NCI-H82 (cell line): ENCODE measurements at regions not wholly inside any gene's neighbourhood (a gene's known extent, or its start where the extent isn't known, plus 50 kb on each side); places are given as distances from the start of the nearest gene placed in this dataset.
"Not testable (repeated sequence)": the region's sequence is repeated elsewhere in the genome, so short reads cannot be mapped to it uniquely, and the experiment has no call there.

ENCODE experiments used
- DNase-seq: peaks from one replicate; lab custom pipeline; 2025; lab: John Stamatoyannopoulos, UW

- no peak for DNase-seq
Measured at GRCh38 chr10:35933940-35934641, 292.0 kb upstream of the FZD8 start.

DNA sequence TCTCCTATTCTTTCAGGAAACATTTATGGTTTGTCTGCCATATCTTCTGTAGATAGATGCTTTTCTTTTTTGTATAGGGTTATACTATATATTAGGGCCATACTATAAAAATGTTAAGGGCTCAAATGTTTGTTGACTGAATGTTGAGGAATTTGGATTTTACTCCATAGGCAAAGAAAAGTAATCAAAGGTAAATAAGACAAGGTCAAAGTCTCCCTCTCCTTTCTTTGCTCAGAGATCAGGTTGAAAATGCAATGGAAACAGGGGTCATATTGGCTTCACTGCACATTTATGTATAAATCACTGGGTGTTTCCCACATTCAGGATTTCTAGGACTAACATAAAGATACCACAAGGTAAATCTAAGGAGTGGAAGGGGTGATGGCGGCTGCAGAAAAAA is 291.4 kb upstream of the FZD8 start:
- no peak for DNase-seq

GRCh38 chr10:35929962-35930361 is 287.9 kb upstream of the FZD8 start:
- DNase-seq: not testable (repeated sequence)

- no peak for DNase-seq
Measured at GRCh38 chr10:35928748-35929147, 286.7 kb upstream of the FZD8 start.

DNA sequence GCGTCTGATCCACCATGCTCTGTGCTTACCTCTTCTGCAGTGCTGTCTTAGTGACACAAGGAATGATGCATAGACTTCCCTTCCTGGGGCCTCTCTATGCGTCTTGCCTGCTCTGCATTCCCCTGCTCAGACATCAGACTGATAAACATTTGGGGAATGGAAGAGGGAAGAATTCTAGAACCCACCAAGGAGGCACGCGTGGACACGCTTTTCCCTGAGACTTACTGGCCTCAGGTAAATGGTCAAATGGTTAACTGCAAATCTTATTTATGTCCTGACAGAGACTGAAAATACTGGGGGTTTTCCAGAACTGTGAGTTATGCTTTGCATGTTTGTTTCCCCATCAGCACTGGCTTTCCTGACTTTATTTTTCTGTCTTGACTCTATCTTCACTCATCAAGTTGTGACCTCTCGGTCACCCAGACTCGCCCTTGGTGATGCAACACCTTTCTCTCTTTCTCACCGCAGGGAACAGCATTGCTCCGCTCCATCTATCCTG is 285.9 kb upstream of the FZD8 start:
- no peak for DNase-seq

- DNase-seq: no peak
Measured at GRCh38 chr10:35927341-35927740, 285.2 kb upstream of the FZD8 start.

DNA sequence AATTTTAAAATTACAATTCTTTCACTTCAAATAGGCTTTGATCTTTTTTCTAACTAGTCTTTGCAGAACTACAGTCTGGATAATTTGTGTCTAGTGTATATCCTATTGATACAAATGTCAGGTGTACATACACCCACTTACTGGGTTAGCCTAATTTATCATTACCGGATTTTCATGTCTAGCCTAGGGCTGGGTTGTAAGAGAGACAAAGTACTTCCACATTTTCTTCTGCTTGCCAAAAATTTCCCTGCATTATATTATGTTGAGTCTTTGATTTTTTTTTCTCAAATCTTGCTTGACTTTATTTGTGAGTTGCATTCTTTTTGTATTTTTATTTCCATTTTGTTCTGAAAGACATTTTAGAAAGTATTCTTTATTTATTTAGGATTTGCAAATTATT is 284.8 kb upstream of the FZD8 start:
- no peak for DNase-seq

DNA sequence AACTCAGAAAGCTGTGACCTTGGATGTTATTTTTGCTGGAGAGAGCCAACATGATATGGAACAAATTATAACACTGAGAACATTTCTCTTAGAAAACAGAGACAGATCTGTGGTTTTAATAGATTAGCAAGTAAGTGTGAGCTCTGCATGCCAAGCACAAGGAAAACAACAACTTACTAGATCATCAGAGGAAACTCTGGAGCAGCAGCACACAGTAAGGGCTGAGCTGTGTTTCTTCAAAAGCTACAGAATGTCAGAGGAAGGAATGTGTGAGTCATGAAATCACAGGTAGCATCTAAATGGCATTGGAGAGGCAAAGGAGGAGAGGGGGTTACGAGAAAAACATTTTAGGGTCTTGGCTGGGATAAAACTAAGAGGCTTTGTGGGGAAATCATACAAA is 283.4 kb upstream of the FZD8 start:
- DNase-seq: no peak

DNA sequence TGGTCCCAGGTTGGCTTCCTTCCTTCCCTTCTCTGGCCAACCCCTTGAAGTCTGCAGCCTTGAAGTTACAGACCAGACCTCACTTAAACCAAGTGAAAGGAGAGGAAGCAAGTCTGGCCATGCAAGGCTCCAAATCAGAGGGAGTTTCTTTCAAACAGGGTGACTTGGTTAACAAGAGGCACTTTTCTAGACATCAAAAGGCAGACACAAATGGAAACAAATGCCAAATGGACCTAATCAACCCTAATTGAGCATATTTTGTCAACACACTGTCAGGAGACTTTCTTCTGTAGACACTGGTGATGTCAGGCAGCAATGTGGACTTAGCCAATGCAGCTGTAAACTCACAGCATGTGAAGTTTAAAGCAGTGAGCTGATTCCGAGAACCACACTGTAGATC is 282.7 kb upstream of the FZD8 start:
- DNase-seq: no peak

GRCh38 chr10:35922876-35923600 is 280.9 kb upstream of the FZD8 start:
- peak; percentile 25 for DNase-seq

- DNase-seq: no peak
Measured at GRCh38 chr10:35921866-35922350, 279.8 kb upstream of the FZD8 start.

GRCh38 chr10:35916791-35917190 is 274.7 kb upstream of the FZD8 start:
- no peak for DNase-seq

GRCh38 chr10:35913628-35914027 is 271.5 kb upstream of the FZD8 start:
- no peak for DNase-seq

- DNase-seq: no peak
Measured at GRCh38 chr10:35912615-35913569, 270.8 kb upstream of the FZD8 start.

- no peak for DNase-seq
Measured at GRCh38 chr10:35911954-35912353, 269.9 kb upstream of the FZD8 start.

- DNase-seq: no peak
Measured at GRCh38 chr10:35911233-35911632, 269.1 kb upstream of the FZD8 start.

DNA sequence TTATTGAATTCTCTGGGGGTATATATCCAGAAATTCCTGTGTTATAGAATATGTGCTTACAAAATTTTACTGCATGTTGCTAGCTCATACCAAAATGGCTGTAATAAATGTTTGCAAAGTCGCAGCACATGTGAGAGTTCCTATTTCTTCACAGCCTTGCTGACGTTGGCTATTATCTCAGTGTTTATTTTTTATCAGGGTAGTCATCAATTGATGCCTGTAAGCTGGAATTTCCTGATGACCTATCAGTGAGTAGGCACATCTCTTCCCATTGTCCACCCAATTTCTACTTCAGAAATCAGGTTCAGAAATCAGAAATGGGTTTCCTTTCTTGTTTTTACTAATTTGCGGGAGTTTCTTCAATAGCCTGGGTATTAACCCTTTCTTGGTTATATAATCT is 268.1 kb upstream of the FZD8 start:
- DNase-seq: no peak

- DNase-seq: no peak
Measured at GRCh38 chr10:35909121-35909720, 267.1 kb upstream of the FZD8 start.

DNA sequence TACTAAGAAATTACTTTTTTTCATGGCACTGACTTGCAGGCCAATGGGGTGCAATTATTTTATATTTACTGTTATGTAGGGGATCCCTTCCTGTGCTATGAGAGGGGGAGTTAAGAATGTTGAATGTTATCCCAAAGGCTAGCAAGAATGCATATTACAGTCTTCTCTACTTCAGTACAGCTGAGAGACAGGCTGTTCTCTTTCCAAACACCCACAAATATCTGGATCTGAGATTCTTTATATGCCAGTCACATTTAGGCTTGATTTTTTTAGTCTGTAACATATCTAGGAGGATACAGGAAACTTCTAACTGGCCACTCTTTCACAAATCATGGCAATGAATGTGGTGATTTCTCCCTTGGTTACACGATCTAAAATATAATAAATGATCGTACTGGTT is 266.4 kb upstream of the FZD8 start:
- no peak for DNase-seq

DNA sequence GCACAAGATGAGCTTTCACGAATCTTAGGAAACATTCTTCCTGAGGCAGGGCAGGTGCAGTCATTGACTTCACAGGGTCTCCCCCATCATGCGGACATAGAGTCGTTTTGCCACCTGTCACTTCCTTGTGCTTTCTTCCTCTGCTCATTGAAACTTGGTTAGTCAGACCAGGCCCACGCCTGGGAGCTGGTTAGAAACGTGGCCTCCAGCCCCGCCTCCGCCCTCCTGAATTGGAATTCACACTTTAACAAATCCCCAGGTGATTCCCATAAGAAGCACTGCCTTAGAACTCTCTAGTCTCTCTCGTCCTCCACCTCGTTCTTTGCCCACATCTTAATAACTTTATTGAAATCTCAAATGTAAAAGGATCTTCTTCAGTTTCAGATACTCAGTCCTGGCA is 265.5 kb upstream of the FZD8 start:
- DNase-seq: no peak

DNA sequence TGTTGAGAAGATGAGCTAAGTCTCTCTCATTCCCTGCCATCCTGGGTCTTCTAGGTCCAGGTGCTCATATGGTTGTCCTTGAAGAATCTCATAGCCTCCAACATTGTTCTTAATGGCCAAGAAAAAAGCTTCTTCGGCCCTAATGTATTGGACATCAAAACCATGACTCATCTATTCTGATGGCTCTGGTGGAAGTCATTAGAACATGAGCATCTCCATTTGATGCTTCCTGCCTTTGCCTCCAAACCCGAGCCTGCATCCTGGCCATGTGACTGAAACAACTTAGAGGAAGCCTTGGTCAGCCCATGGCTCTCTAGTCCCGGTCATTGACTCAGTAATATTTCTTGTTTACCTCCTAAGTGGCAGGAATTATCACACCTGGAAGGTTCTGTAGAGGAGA is 264.1 kb upstream of the FZD8 start:
- no peak for DNase-seq

DNA sequence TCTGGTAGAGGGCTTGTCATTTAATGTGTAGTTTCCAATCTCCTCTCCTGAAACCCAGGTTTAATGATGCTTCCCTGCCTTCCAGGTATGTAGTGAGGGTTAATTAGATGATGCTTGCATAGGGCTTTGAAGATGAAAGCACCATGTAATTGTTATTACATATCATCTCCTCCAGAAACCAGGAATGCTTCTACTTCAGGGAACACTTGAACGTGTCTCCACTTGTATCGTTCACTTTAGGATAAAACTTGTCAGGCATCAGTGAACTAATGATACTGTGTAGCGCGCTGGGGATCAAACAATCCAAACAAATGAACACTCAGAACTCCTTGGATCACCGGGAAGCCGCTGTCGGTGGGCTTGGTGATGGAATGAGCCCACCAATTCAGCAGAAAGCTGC is 260.9 kb upstream of the FZD8 start:
- no peak for DNase-seq
